ENCODE measurements at regions not wholly inside any gene's neighbourhood (a gene's known extent, or its start where the extent isn't known, plus 50 kb on each side); places are given as distances from the start of the nearest gene placed in this dataset.
A peak's percentile ranks its signal among the peaks of the same experiment; 100 is the strongest.

- no peak for TF ChIP-seq POLR2A (IDR thresholded peaks at IDR 0.05)
- TF ChIP-seq, protein P1, sequence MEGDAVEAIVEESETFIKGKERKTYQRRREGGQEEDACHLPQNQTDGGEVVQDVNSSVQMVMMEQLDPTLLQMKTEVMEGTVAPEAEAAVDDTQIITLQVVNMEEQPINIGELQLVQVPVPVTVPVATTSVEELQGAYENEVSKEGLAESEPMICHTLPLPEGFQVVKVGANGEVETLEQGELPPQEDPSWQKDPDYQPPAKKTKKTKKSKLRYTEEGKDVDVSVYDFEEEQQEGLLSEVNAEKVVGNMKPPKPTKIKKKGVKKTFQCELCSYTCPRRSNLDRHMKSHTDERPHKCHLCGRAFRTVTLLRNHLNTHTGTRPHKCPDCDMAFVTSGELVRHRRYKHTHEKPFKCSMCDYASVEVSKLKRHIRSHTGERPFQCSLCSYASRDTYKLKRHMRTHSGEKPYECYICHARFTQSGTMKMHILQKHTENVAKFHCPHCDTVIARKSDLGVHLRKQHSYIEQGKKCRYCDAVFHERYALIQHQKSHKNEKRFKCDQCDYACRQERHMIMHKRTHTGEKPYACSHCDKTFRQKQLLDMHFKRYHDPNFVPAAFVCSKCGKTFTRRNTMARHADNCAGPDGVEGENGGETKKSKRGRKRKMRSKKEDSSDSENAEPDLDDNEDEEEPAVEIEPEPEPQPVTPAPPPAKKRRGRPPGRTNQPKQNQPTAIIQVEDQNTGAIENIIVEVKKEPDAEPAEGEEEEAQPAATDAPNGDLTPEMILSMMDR (IDR thresholded peaks at IDR 0.05): no peak
- TF ChIP-seq POLR2AphosphoS5 (IDR thresholded peaks at IDR 0.05): no peak
- DNase-seq (ENCODE audit: low spot score in 2 of 2): no peak
- H3K36me3 ChIP-seq: no peaks in the 10 kb centered on the region
- peaks cover 0 to 3% of the 10 kb centered on the region in 2 donors for H3K9me3 ChIP-seq
- peaks cover 0 to 19% of the 10 kb centered on the region in 2 donors for H3K27me3 ChIP-seq
- intact Hi-C loops (cut with DNase I; ENCODE audit: low total_unique reads): no loop called here
- H3K4me1 ChIP-seq: no peaks in the 10 kb centered on the region
- no peak overlapping the region for H3K4me3 ChIP-seq
- H3K27ac ChIP-seq: no peak overlapping the region
These were observed 160.7 kb upstream of the COBL start for GRCh38 chr7:51477323-51477722.

GRCh38 chr7:51476026-51476425, 159.4 kb upstream of the COBL start:
- Histone ChIP-seq H3K27me3 (peaks cover 0 to 25% of the 10 kb centered on the region in 2 donors), H3K27ac (no peak overlapping the region), H3K9me3 (peaks cover 0 to 3% of the 10 kb centered on the region in 2 donors), H3K36me3 (no peaks in the 10 kb centered on the region), H3K4me1 (no peaks in the 10 kb centered on the region), H3K4me3 (no peak overlapping the region)
- intact Hi-C loops (cut with DNase I; ENCODE audit: low total_unique reads): no loop called here
- DNase-seq (ENCODE audit: low spot score in 2 of 2): no peak
- TF ChIP-seq POLR2A (IDR thresholded peaks at IDR 0.05) (no peak), POLR2AphosphoS5 (IDR thresholded peaks at IDR 0.05) (no peak)
- TF ChIP-seq, protein P1 (IDR thresholded peaks at IDR 0.05): no peak

- Histone ChIP-seq H3K27ac (no peak overlapping the region), H3K4me3 (no peak overlapping the region), H3K4me1 (no peaks in the 10 kb centered on the region), H3K36me3 (no peaks in the 10 kb centered on the region), H3K27me3 (peaks cover 0 to 33% of the 10 kb centered on the region in 2 donors), H3K9me3 (peaks cover 0 to 2% of the 10 kb centered on the region in 2 donors)
- TF ChIP-seq, protein P1 (IDR thresholded peaks at IDR 0.05): no peak
- TF ChIP-seq POLR2A (IDR thresholded peaks at IDR 0.05) (no peak), POLR2AphosphoS5 (IDR thresholded peaks at IDR 0.05) (no peak)
- DNase-seq (ENCODE audit: low spot score in 2 of 2): no peak
- intact Hi-C loops (cut with DNase I; ENCODE audit: low total_unique reads): no loop called here
These were observed 156.3 kb upstream of the COBL start for GRCh38 chr7:51472873-51473272.

GRCh38 chr7:51471981-51472296, 155.3 kb upstream of the COBL start:
- Histone ChIP-seq H3K36me3 (no peaks in the 10 kb centered on the region), H3K4me1 (no peaks in the 10 kb centered on the region), H3K27ac (no peak overlapping the region), H3K4me3 (peak overlapping the region in 1 of 3 donors; percentile 3), H3K9me3 (no peaks in the 10 kb centered on the region), H3K27me3 (peaks cover 0 to 33% of the 10 kb centered on the region in 2 donors)
- no peak for DNase-seq (ENCODE audit: low spot score in 2 of 2)
- TF ChIP-seq POLR2A (IDR thresholded peaks at IDR 0.05): no peak
- TF ChIP-seq POLR2AphosphoS5 (IDR thresholded peaks at IDR 0.05): no peak
- TF ChIP-seq, protein P1 (IDR thresholded peaks at IDR 0.05): no peak
- intact Hi-C loops (cut with DNase I; ENCODE audit: low total_unique reads): no loop called here

DNA sequence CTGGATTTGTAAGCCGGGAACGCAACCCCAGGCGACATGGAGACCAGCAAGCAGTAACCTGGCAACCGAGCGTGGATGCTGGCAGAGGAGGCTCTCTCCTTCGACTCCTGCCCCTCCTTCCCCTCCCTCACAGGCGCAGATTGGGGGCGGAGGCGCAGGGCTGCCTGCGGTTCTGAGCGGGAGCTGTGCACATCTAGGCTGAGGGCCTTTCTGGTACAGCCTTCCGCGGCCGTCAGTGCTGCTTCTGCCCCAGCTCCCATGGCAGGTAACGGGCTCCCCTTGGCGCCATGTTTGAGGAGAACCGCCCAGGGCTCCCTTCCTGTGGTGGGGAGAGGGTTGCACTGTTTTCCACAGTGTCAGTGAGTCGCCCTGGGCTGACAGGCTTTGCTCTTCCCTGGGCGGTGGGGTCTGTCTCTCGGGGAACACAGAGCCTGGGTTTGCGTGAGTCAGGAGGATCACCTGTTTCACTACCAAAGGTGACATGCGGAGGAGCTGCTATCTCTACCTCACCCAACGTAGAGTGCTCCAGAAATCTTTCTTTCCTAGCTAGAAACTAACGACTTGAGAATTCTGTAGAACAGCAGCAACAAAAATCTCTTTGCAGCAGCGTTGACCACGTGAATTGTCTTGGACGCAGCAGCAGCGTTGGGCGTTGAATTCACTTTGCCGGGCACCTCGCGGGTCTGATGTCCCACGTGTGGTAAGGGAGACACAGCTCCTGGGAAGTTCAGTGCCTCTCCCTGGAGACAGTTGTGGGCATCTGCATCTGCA, 154.8 kb upstream of the COBL start:
- no peaks in the 10 kb centered on the region for H3K9me3 ChIP-seq
- no peaks in the 10 kb centered on the region for H3K4me1 ChIP-seq
- no peaks in the 10 kb centered on the region for H3K36me3 ChIP-seq
- intact Hi-C loops (cut with DNase I; ENCODE audit: low total_unique reads): no loop called here
- no peak for DNase-seq (ENCODE audit: low spot score in 2 of 2)
- peak overlapping the region in 2 of 3 donors; percentile 3 to 16 for H3K4me3 ChIP-seq
- peaks cover 0 to 33% of the 10 kb centered on the region in 2 donors for H3K27me3 ChIP-seq
- no peak overlapping the region for H3K27ac ChIP-seq
- TF ChIP-seq POLR2A (IDR thresholded peaks at IDR 0.05) (no peak), POLR2AphosphoS5 (IDR thresholded peaks at IDR 0.05) (no peak)
- TF ChIP-seq, protein P1 (IDR thresholded peaks at IDR 0.05): no peak

Data from breast epithelium (tissue), 4 donors.